ENCODE measurements at regions not wholly inside any gene's neighbourhood (a gene's known extent, or its start where the extent isn't known, plus 50 kb on each side); places are given as distances from the start of the nearest gene placed in this dataset.

- 75 to 77% methylated on average over 7 of the region's 7 CpGs for WGBS, 2 donors
- DNase-seq (ENCODE audit: low spot score in 2 of 2) = no peak
- intact Hi-C loops (cut with DNase I; ENCODE audit: low total_unique reads) = no loop called here
- TF ChIP-seq CTCF (IDR thresholded peaks at IDR 0.05) = no peak
- TF ChIP-seq POLR2A (IDR thresholded peaks at IDR 0.05) = no peak
- H3K4me3 ChIP-seq (ENCODE audit: low read depth, poor library complexity, severe bottlenecking) = no peak overlapping the region
Measured at GRCh38 chr5:113652161-113652560, 138.7 kb downstream of the YTHDC2 start.

- no peak overlapping the region for H3K4me3 ChIP-seq (ENCODE audit: low read depth, poor library complexity, severe bottlenecking)
- WGBS, 2 donors = 72 to 91% methylated on average over 3 of the region's 3 CpGs
- DNase-seq (ENCODE audit: low spot score in 2 of 2) = no peak
- TF ChIP-seq CTCF (IDR thresholded peaks at IDR 0.05) (no peak), POLR2A (IDR thresholded peaks at IDR 0.05) (no peak)
- intact Hi-C loops (cut with DNase I; ENCODE audit: low total_unique reads) = no loop called here
Measured at GRCh38 chr5:113654828-113655227, 141.3 kb downstream of the YTHDC2 start.

- TF ChIP-seq CTCF (IDR thresholded peaks at IDR 0.05) = no peak
- TF ChIP-seq POLR2A (IDR thresholded peaks at IDR 0.05) = no peak
- 52 to 59% methylated on average over 3 of the region's 3 CpGs for WGBS, 2 donors
- intact Hi-C loops (cut with DNase I; ENCODE audit: low total_unique reads) = no loop called here
- H3K4me3 ChIP-seq (ENCODE audit: low read depth, poor library complexity, severe bottlenecking) = no peak overlapping the region
- no peak for DNase-seq (ENCODE audit: low spot score in 2 of 2)
Measured at GRCh38 chr5:113660206-113660605, 146.7 kb downstream of the YTHDC2 start.

- no peak for TF ChIP-seq CTCF (IDR thresholded peaks at IDR 0.05)
- no peak for TF ChIP-seq POLR2A (IDR thresholded peaks at IDR 0.05)
- no peak overlapping the region for H3K4me3 ChIP-seq (ENCODE audit: low read depth, poor library complexity, severe bottlenecking)
- DNase-seq (ENCODE audit: low spot score in 2 of 2) = no peak
- intact Hi-C loops (cut with DNase I; ENCODE audit: low total_unique reads) = no loop called here
- 45 to 52% methylated on average over 1 of the region's 1 CpG for WGBS, 2 donors
Measured at GRCh38 chr5:113660706-113661250, 147.3 kb downstream of the YTHDC2 start.

GRCh38 chr5:113663879-113664541, 150.5 kb downstream of the YTHDC2 start:
- peak in 1 of 2 donors; percentile 18 for DNase-seq (ENCODE audit: low spot score in 2 of 2)
- H3K4me3 ChIP-seq (ENCODE audit: low read depth, poor library complexity, severe bottlenecking) = no peak overlapping the region
- no peak for TF ChIP-seq POLR2A (IDR thresholded peaks at IDR 0.05)
- TF ChIP-seq CTCF (IDR thresholded peaks at IDR 0.05) = no peak
- intact Hi-C loops (cut with DNase I; ENCODE audit: low total_unique reads) = no loop called here
- 58 to 68% methylated on average over 7 of the region's 7 CpGs for WGBS, 2 donors

- intact Hi-C loops (cut with DNase I; ENCODE audit: low total_unique reads) = no loop called here
- WGBS, 2 donors = 48 to 52% methylated on average over 3 of the region's 3 CpGs
- TF ChIP-seq POLR2A (IDR thresholded peaks at IDR 0.05) (no peak), CTCF (IDR thresholded peaks at IDR 0.05) (no peak)
Measured at GRCh38 chr5:113673041-113673440, 159.5 kb downstream of the YTHDC2 start.

More at GRCh38 chr5:113673041-113673440, 159.5 kb downstream of the YTHDC2 start:
- no peak for DNase-seq (ENCODE audit: low spot score in 2 of 2)
- no peak overlapping the region for H3K4me3 ChIP-seq (ENCODE audit: low read depth, poor library complexity, severe bottlenecking)
